HCT116 (cell line): ENCODE measurements at regions not wholly inside any gene's neighbourhood (a gene's known extent, or its start where the extent isn't known, plus 50 kb on each side); places are given as distances from the start of the nearest gene placed in this dataset.

Experiments
- ATAC-seq: fragments of 200-7000 bp; cut with Tn5 transposase; 2 replicates; pipeline ENCODE4 v1.9.1; 2020; ENCODE audit warnings: mild to moderate bottlenecking, moderate library complexity
- BruUV-seq: library from RNA; stranded (reverse); fragments of 400-500 nt; replicated peaks from 2 replicates; lab custom pipeline; 2021; lab: Mats Ljungman, UMichigan
- CTCF ChIA-PET: fragments of 300-600 bp; sonication (Branson Sonifier 250); formaldehyde crosslinking; loops from one replicate; lab custom pipeline; 2021; ENCODE audit warnings: antibody characterized with exemption; lab: Charles Lee
- POLR2A ChIA-PET: fragments of 300-600, 350-600 bp; sonication (Branson Sonifier 250); formaldehyde crosslinking; loops from one replicate; lab custom pipeline; 2021; ENCODE audit warnings: antibody characterized with exemption; lab: Charles Lee
- RAD21 ChIA-PET, 2 experiments: fragments of 300-600 bp; sonication (Branson Sonifier 250); formaldehyde crosslinking; loops; one replicate each; lab custom pipeline; 2023; ENCODE audit warnings: low total read pairs in 2 of 2; ENCODE audit not compliant: uncharacterized antibody in 2 of 2, unreplicated experiment in 2 of 2, low non-redundant PET in 1 of 2; lab: Charles Lee
- DNase-seq: peaks from one replicate; pipeline ENCODE4 v3.0.0-alpha.2; 2010; ENCODE audit warnings: low read depth, low spot score
- H2AFZ ChIP-seq: fragments of 200-600 bp; shearing (Covaris generic), sonication (generic); 2 replicates; pipeline ENCODE4 v1.6.1; 2017; ENCODE audit warnings: low read depth, mixed run types, mixed read lengths, antibody characterized with exemption, low read length; ENCODE audit not compliant: poor library complexity, severe bottlenecking
- H3K27ac ChIP-seq: 2 replicates; pipeline ENCODE4 v1.5.1; 2012; ENCODE audit warnings: low read depth, low read length
- H3K27me3 ChIP-seq: fragments of 200-600 bp; sonication (generic); 2 replicates; pipeline ENCODE4 v1.6.1; 2016; ENCODE audit warnings: mixed run types, low read length, mixed read lengths; ENCODE audit not compliant: insufficient read depth
- H3K36me3 ChIP-seq, 2 experiments: fragments of 200-500 bp in 1 of 2; fragments of 200-600 bp in 1 of 2; sonication (Bioruptor generic) in 1 of 2; sonication (generic) in 1 of 2; 2 replicates each; pipeline versions ENCODE4 v1.5.1 to v1.6.1; 2014 to 2016; ENCODE audit warnings: low read length in 2 of 2, inconsistent platforms in 1 of 2, mixed read lengths in 1 of 2, mixed run types in 1 of 2; ENCODE audit not compliant: insufficient read depth in 2 of 2, control insufficient read depth in 1 of 2
- H3K4me1 ChIP-seq, 2 experiments: fragments of 200-600 bp in 1 of 2; sonication (generic) in 1 of 2; 2 replicates each; pipeline versions ENCODE4 v1.5.1 to v1.6.1; 2012 to 2017; ENCODE audit warnings: low read length in 2 of 2, inconsistent platforms in 1 of 2, mild to moderate bottlenecking in 1 of 2, mixed read lengths in 1 of 2, mixed run types in 1 of 2, moderate library complexity in 1 of 2; ENCODE audit not compliant: insufficient read depth in 2 of 2, control insufficient read depth in 1 of 2
- H3K4me2 ChIP-seq: fragments of 200-600 bp; sonication (generic); 2 replicates; pipeline ENCODE4 v1.6.1; 2017; ENCODE audit warnings: mixed run types, low read length, mixed read lengths
- H3K4me3 ChIP-seq, 2 experiments: fragments of 200-600 bp in 1 of 2; sonication (generic) in 1 of 2; replicated peaks in 1 of 2; 2 replicates each; pipeline ENCODE4 v1.5.1; 2011 to 2016; ENCODE audit warnings: low read length in 2 of 2, control low read depth in 1 of 2, low read depth in 1 of 2, mild to moderate bottlenecking in 1 of 2, mixed read lengths in 1 of 2, mixed run types in 1 of 2
- H3K79me2 ChIP-seq: fragments of 200-600 bp; sonication (generic); 2 replicates; pipeline ENCODE4 v1.6.1; 2017; ENCODE audit warnings: mild to moderate bottlenecking, mixed run types, low read length, moderate library complexity, mixed read lengths; ENCODE audit not compliant: insufficient read depth
- H3K9ac ChIP-seq: fragments of 200-600 bp; sonication (generic); 2 replicates; pipeline ENCODE4 v1.6.1; 2016; ENCODE audit warnings: low read length, mixed read lengths
- H3K9me2 ChIP-seq: fragments of 200-600 bp; sonication (generic), shearing (Covaris generic); 2 replicates; pipeline ENCODE4 v1.6.1; 2017; ENCODE audit warnings: mixed run types, mild to moderate bottlenecking, moderate library complexity; ENCODE audit not compliant: insufficient read depth
- H3K9me3 ChIP-seq, 2 experiments: fragments of 200-500 bp in 1 of 2; fragments of 200-600 bp in 1 of 2; sonication (Bioruptor generic) in 1 of 2; sonication (generic) in 1 of 2; 2 replicates each; pipeline ENCODE4 v1.6.1; 2014 to 2017; ENCODE audit warnings: low read length in 2 of 2, mixed read lengths in 2 of 2, inconsistent platforms in 1 of 2, low read depth in 1 of 2, mild to moderate bottlenecking in 1 of 2, mixed run types in 1 of 2, moderate library complexity in 1 of 2; ENCODE audit not compliant: control insufficient read depth in 1 of 2, insufficient read depth in 1 of 2
- H4K20me1 ChIP-seq: fragments of 200-600 bp; sonication (generic), shearing (Covaris generic); 2 replicates; pipeline ENCODE4 v1.6.1; 2017; ENCODE audit warnings: mixed run types, mild to moderate bottlenecking, moderate library complexity; ENCODE audit not compliant: insufficient read depth
- CBX3 ChIP-seq: IDR thresholded peaks from 2 replicates; pipeline ENCODE4 v1.6.1; 2012; ENCODE audit warnings: low read depth
- CEBPB ChIP-seq: IDR thresholded peaks from 2 replicates; pipeline ENCODE4 v1.6.1; 2012; ENCODE audit warnings: low read depth
- EZH2phosphoT487 ChIP-seq: fragments of 200-600 bp; IDR thresholded peaks from 2 replicates; pipeline ENCODE4 v1.6.1; 2018; ENCODE audit warnings: antibody characterized with exemption, borderline replicate concordance
- FOSL1 ChIP-seq: IDR thresholded peaks from 2 replicates; pipeline ENCODE4 v1.6.1; 2012; ENCODE audit warnings: low read depth
- POLR2A ChIP-seq: IDR thresholded peaks from 2 replicates; pipeline ENCODE4 v1.7.0; 2011; ENCODE audit warnings: borderline replicate concordance; ENCODE audit not compliant: insufficient read depth, insufficient read length; ENCODE audit errors: extremely low read depth
- POLR2AphosphoS5 ChIP-seq: IDR thresholded peaks from 2 replicates; pipeline ENCODE4 v1.6.1; 2011; ENCODE audit warnings: mild to moderate bottlenecking, low read depth, low read length, moderate library complexity
- RAD21 ChIP-seq: IDR thresholded peaks from 2 replicates; pipeline ENCODE4 v1.6.1; 2012; ENCODE audit warnings: low read depth, mild to moderate bottlenecking
- SP1 ChIP-seq: IDR thresholded peaks from 2 replicates; pipeline ENCODE4 v1.6.1; 2012; ENCODE audit warnings: low read depth
- SRF ChIP-seq: IDR thresholded peaks from 2 replicates; pipeline ENCODE4 v1.6.1; 2012; ENCODE audit warnings: low read depth
- TCF7L2 ChIP-seq: IDR thresholded peaks from 2 replicates; pipeline ENCODE4 v1.7.0; 2011; ENCODE audit warnings: borderline replicate concordance, inconsistent platforms; ENCODE audit not compliant: insufficient read depth, insufficient read length; ENCODE audit errors: extremely low read depth
- YY1 ChIP-seq: IDR thresholded peaks from 2 replicates; pipeline ENCODE4 v1.6.1; 2011; ENCODE audit warnings: low read length, low read depth, moderate library complexity, mild to moderate bottlenecking; ENCODE audit not compliant: insufficient replicate concordance; ENCODE audit errors: extremely low read depth
- ZFX ChIP-seq: fragments of 450-650 bp; IDR thresholded peaks from 2 replicates; pipeline ENCODE4 v1.6.1; 2017
- ZNF274 ChIP-seq: fragments of 200-500 bp; sonication (Bioruptor generic); IDR thresholded peaks from 2 replicates; pipeline ENCODE4 v1.6.1; 2014; ENCODE audit warnings: mild to moderate bottlenecking, low read depth, low read length, inconsistent platforms
- intact Hi-C: fragments of 100-400 bp; cut with micrococcal nuclease; formaldehyde crosslinking; loops from 2 replicates; pipeline ENCODE4 v1.10.0; 2022
- TF ChIP-seq, protein P1 (sequence below): IDR thresholded peaks from 2 replicates; pipeline ENCODE4 v1.6.1; 2011; ENCODE audit warnings: mild to moderate bottlenecking, low read length, moderate library complexity; ENCODE audit not compliant: insufficient replicate concordance; ENCODE audit errors: extremely low read depth
- TF ChIP-seq, protein P2 (sequence below): IDR thresholded peaks from 2 replicates; pipeline ENCODE4 v1.6.1; 2012
- TF ChIP-seq, protein P3 (sequence below), 3 experiments: fragments of 200-600 bp in 1 of 3; sonication (generic) in 1 of 3; IDR thresholded peaks in 2 of 3; conservative IDR thresholded peaks in 1 of 3; 2 replicates each; pipeline ENCODE4 v1.5.1; 2012 to 2017; ENCODE audit warnings: low read depth in 2 of 3, low read length in 2 of 3, antibody characterized with exemption in 1 of 3, borderline replicate concordance in 1 of 3, control low read depth in 1 of 3, mild to moderate bottlenecking in 1 of 3, mixed read lengths in 1 of 3, mixed run types in 1 of 3, moderate library complexity in 1 of 3; ENCODE audit not compliant: insufficient read depth in 1 of 3
- TF ChIP-seq, protein P4 (sequence below): IDR thresholded peaks from 2 replicates; pipeline ENCODE4 v1.6.1; 2012; ENCODE audit warnings: low read depth
- TF ChIP-seq, protein P5 (sequence below): IDR thresholded peaks from 2 replicates; pipeline ENCODE4 v1.6.1; 2012

DNA sequence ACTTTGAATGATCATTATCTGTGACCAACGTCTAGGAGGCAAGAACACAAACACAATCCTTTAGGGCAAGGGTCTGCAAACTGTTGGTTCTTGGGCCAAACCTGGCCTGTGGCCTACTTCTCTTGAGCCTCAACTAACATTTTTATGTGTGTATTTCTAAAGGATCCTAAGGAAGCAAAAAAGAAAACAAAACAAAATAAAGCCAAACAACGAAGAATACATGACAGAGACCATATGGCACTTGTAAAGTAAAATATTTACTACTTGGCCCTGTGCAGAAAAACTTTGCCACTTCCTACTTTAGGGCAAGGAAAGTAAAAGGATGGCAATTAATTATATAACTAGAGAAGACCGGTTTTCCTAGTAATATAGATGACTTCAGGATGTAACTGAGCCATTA, 1056.2 kb downstream of the EPHA7 start:
- DNase-seq (no peak), ATAC-seq (no peak)
- Histone ChIP-seq H3K4me1 (no peaks in the 10 kb centered on the region), H3K4me3 (no peak overlapping the region), H3K9me2 (no peaks in the 10 kb centered on the region), H3K27me3 (no peaks in the 10 kb centered on the region), H3K4me2 (no peak overlapping the region), H3K9ac (no peak overlapping the region), H3K36me3 (no peaks in the 10 kb centered on the region)
- ChIA-PET CTCF (no interaction called here), POLR2A (no interaction called here)
- intact Hi-C loops = no loop called here
- TF ChIP-seq, protein P1, sequence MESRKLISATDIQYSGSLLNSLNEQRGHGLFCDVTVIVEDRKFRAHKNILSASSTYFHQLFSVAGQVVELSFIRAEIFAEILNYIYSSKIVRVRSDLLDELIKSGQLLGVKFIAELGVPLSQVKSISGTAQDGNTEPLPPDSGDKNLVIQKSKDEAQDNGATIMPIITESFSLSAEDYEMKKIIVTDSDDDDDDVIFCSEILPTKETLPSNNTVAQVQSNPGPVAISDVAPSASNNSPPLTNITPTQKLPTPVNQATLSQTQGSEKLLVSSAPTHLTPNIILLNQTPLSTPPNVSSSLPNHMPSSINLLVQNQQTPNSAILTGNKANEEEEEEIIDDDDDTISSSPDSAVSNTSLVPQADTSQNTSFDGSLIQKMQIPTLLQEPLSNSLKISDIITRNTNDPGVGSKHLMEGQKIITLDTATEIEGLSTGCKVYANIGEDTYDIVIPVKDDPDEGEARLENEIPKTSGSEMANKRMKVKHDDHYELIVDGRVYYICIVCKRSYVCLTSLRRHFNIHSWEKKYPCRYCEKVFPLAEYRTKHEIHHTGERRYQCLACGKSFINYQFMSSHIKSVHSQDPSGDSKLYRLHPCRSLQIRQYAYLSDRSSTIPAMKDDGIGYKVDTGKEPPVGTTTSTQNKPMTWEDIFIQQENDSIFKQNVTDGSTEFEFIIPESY = no peak
- TF ChIP-seq CBX3 (no peak), FOSL1 (no peak), EZH2phosphoT487 (no peak), TCF7L2 (no peak), SRF (no peak), CEBPB (no peak), SP1 (no peak), RAD21 (no peak), POLR2A (no peak), ZFX (no peak), YY1 (no peak), ZNF274 (no peak), POLR2AphosphoS5 (no peak)
- TF ChIP-seq, protein P2, sequence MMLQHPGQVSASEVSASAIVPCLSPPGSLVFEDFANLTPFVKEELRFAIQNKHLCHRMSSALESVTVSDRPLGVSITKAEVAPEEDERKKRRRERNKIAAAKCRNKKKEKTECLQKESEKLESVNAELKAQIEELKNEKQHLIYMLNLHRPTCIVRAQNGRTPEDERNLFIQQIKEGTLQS = no peak
- TF ChIP-seq, protein P3, sequence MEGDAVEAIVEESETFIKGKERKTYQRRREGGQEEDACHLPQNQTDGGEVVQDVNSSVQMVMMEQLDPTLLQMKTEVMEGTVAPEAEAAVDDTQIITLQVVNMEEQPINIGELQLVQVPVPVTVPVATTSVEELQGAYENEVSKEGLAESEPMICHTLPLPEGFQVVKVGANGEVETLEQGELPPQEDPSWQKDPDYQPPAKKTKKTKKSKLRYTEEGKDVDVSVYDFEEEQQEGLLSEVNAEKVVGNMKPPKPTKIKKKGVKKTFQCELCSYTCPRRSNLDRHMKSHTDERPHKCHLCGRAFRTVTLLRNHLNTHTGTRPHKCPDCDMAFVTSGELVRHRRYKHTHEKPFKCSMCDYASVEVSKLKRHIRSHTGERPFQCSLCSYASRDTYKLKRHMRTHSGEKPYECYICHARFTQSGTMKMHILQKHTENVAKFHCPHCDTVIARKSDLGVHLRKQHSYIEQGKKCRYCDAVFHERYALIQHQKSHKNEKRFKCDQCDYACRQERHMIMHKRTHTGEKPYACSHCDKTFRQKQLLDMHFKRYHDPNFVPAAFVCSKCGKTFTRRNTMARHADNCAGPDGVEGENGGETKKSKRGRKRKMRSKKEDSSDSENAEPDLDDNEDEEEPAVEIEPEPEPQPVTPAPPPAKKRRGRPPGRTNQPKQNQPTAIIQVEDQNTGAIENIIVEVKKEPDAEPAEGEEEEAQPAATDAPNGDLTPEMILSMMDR (IDR thresholded peaks at IDR 0.05 in 2 of 3, conservative IDR thresholded peaks at IDR 0.05 in 1 of 3; ENCODE audit: borderline replicate concordance in 1 of 3, insufficient read depth in 1 of 3, low read depth in 2 of 3, low read length in 2 of 3) = no peak
- TF ChIP-seq, protein P4, sequence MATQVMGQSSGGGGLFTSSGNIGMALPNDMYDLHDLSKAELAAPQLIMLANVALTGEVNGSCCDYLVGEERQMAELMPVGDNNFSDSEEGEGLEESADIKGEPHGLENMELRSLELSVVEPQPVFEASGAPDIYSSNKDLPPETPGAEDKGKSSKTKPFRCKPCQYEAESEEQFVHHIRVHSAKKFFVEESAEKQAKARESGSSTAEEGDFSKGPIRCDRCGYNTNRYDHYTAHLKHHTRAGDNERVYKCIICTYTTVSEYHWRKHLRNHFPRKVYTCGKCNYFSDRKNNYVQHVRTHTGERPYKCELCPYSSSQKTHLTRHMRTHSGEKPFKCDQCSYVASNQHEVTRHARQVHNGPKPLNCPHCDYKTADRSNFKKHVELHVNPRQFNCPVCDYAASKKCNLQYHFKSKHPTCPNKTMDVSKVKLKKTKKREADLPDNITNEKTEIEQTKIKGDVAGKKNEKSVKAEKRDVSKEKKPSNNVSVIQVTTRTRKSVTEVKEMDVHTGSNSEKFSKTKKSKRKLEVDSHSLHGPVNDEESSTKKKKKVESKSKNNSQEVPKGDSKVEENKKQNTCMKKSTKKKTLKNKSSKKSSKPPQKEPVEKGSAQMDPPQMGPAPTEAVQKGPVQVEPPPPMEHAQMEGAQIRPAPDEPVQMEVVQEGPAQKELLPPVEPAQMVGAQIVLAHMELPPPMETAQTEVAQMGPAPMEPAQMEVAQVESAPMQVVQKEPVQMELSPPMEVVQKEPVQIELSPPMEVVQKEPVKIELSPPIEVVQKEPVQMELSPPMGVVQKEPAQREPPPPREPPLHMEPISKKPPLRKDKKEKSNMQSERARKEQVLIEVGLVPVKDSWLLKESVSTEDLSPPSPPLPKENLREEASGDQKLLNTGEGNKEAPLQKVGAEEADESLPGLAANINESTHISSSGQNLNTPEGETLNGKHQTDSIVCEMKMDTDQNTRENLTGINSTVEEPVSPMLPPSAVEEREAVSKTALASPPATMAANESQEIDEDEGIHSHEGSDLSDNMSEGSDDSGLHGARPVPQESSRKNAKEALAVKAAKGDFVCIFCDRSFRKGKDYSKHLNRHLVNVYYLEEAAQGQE = no peak
- TF ChIP-seq, protein P5, sequence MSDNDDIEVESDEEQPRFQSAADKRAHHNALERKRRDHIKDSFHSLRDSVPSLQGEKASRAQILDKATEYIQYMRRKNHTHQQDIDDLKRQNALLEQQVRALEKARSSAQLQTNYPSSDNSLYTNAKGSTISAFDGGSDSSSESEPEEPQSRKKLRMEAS = no peak
- TF ChIP-seq, all 23 proteins: peak for 0
- no TSS peak for BruUV-seq
- no peak overlapping the region for H3K27ac ChIP-seq
- no peaks in the 10 kb centered on the region for H3K79me2 ChIP-seq
- no peak overlapping the region for H2AFZ ChIP-seq
- RAD21 ChIA-PET = no interaction called here
- H3K9me3 ChIP-seq = peaks cover 3 to 11% of the 10 kb centered on the region in 2 experiments; a peak in 3 of 4 replicates
- no peaks in the 10 kb centered on the region for H4K20me1 ChIP-seq
